SJSA1 (cell line): ENCODE measurements at regions not wholly inside any gene's neighbourhood (a gene's known extent, or its start where the extent isn't known, plus 50 kb on each side); places are given as distances from the start of the nearest gene placed in this dataset.
A peak's percentile ranks its signal among the peaks of the same experiment; 100 is the strongest.
"Not testable (repeated sequence)": the region's sequence is repeated elsewhere in the genome, so short reads cannot be mapped to it uniquely, and the experiment has no call there.

ENCODE experiments used
- DNase-seq, 2 experiments: peaks; one replicate each; pipeline ENCODE4 v3.0.0-alpha.2; 2015 to 2020; ENCODE audit warnings: low spot score in 2 of 2, low read depth in 1 of 2
- H3K27ac ChIP-seq: fragments of 250-450 bp; sonication (Bioruptor Pico); 2 replicates; pipeline ENCODE4 v1.5.1; 2020; ENCODE audit warnings: mild to moderate bottlenecking, moderate library complexity
- H3K27me3 ChIP-seq: fragments of 250-450 bp; sonication (Bioruptor Pico); replicated peaks from 2 replicates; pipeline ENCODE4 v1.5.1; 2020; ENCODE audit warnings: mild to moderate bottlenecking, moderate library complexity
- H3K36me3 ChIP-seq: fragments of 250-450 bp; sonication (Bioruptor Pico); 2 replicates; pipeline ENCODE4 v1.5.1; 2020; ENCODE audit warnings: mild to moderate bottlenecking
- H3K4me1 ChIP-seq: fragments of 250-450 bp; sonication (Bioruptor Pico); replicated peaks from 2 replicates; pipeline ENCODE4 v1.6.1; 2021; ENCODE audit warnings: mild to moderate bottlenecking
- H3K4me3 ChIP-seq: fragments of 250-450 bp; sonication (Bioruptor Pico); 2 replicates; pipeline ENCODE4 v1.5.1; 2020; ENCODE audit warnings: mild to moderate bottlenecking
- H3K9me3 ChIP-seq: fragments of 250-450 bp; sonication (Bioruptor Pico); replicated peaks from 2 replicates; pipeline ENCODE4 v1.5.1; 2020; ENCODE audit warnings: mild to moderate bottlenecking

GRCh38 chr2:129376426-129377077 is 602.9 kb upstream of the RAB6C start:
- Histone ChIP-seq H3K4me3 (no peak overlapping the region), H3K4me1 (no peaks in the 10 kb centered on the region), H3K27me3 (no peaks in the 10 kb centered on the region), H3K9me3 (no peaks in the 10 kb centered on the region), H3K27ac (no peak overlapping the region), H3K36me3 (no peaks in the 10 kb centered on the region)
- no peak for DNase-seq

DNA sequence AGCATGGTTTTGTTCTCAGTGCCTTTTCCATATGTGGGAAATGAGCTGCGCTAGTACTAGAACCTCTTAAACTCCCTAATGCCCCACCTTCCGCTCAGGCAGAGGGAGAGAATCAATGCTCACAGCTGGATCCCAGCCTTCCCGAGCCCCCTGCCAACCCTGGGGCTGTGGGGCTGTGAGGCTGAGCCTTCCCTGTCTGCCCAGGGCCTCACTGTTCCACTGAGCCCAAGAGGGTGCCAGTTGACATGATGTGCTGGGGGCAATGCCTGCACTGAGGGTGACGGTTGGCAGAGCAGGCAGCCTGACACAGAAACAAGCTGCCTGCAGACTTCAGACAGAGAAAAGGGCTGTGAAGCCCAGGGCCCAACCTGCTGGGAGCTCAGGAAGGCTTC is 602.4 kb upstream of the RAB6C start:
- Histone ChIP-seq H3K36me3 (no peaks in the 10 kb centered on the region), H3K9me3 (no peaks in the 10 kb centered on the region), H3K27me3 (no peaks in the 10 kb centered on the region), H3K4me3 (no peak overlapping the region), H3K4me1 (no peaks in the 10 kb centered on the region), H3K27ac (no peak overlapping the region)
- DNase-seq, result no peak

GRCh38 chr2:129378186-129378585 is 601.3 kb upstream of the RAB6C start:
- DNase-seq, result no peak
- Histone ChIP-seq H3K9me3 (no peaks in the 10 kb centered on the region), H3K4me1 (no peaks in the 10 kb centered on the region), H3K27me3 (no peaks in the 10 kb centered on the region), H3K4me3 (no peak overlapping the region), H3K27ac (no peak overlapping the region), H3K36me3 (no peaks in the 10 kb centered on the region)

DNA sequence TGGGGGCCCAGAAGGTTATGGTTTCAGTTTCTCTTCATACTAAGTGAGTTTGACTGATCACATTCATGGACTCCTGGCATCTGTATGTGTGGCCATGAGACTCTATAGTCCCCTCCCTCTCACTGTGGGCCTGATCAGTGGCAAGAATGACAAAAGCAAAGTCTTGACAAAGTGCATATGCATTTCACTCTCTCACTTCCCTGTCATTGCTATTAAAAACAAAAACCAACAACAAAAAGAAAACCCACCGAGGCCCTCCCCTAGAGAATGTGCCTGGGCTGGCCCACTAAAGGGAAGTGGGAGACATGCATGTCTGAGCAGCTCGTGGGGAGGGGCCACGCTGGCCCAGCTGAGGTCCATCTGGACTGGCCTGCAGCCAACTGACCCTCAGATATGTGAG is 600.1 kb upstream of the RAB6C start:
- Histone ChIP-seq H3K36me3 (no peaks in the 10 kb centered on the region), H3K4me1 (no peaks in the 10 kb centered on the region), H3K27me3 (no peaks in the 10 kb centered on the region), H3K4me3 (no peak overlapping the region), H3K27ac (no peak overlapping the region), H3K9me3 (no peaks in the 10 kb centered on the region)
- DNase-seq, result peak in 1 of 2 experiments; percentile 1

DNA sequence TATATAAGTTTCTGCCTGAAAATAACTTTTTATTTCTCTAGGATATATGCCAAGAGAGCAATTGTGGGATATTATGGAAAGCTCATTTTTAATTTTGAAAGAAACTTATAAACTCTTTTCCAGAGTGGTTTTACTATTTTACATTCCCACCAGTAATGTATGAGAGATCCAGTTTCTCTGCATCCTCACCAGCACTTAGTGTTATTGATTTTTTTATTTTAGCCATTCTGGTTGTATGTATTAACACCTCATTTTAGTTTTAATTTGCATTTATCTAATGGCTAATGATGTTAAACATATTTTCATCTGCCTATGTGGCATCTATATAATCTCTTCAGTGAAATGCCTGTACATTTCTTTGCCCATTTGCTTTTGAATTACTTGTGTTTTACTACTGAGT is 597.7 kb upstream of the RAB6C start:
- no peaks in the 10 kb centered on the region for H3K9me3 ChIP-seq
- H3K4me1 ChIP-seq, result no peaks in the 10 kb centered on the region
- no peak for DNase-seq
- H3K4me3 ChIP-seq, result no peak overlapping the region
- H3K27me3 ChIP-seq, result no peaks in the 10 kb centered on the region
- H3K36me3 ChIP-seq, result no peaks in the 10 kb centered on the region
- H3K27ac ChIP-seq, result no peak overlapping the region

GRCh38 chr2:129388870-129389269 is 590.6 kb upstream of the RAB6C start:
- Histone ChIP-seq H3K4me3 (no peak overlapping the region), H3K4me1 (no peaks in the 10 kb centered on the region), H3K36me3 (no peaks in the 10 kb centered on the region), H3K9me3 (no peaks in the 10 kb centered on the region), H3K27ac (no peak overlapping the region), H3K27me3 (no peaks in the 10 kb centered on the region)
- no peak for DNase-seq

GRCh38 chr2:129393816-129394215 is 585.6 kb upstream of the RAB6C start:
- no peak overlapping the region for H3K27ac ChIP-seq
- no peaks in the 10 kb centered on the region for H3K27me3 ChIP-seq
- no peaks in the 10 kb centered on the region for H3K36me3 ChIP-seq
- H3K4me3 ChIP-seq, result no peak overlapping the region
- DNase-seq, result no peak
- H3K9me3 ChIP-seq, result no peaks in the 10 kb centered on the region
- no peaks in the 10 kb centered on the region for H3K4me1 ChIP-seq

- Histone ChIP-seq H3K4me1 (no peaks in the 10 kb centered on the region), H3K4me3 (no peak overlapping the region), H3K9me3 (no peaks in the 10 kb centered on the region), H3K36me3 (no peaks in the 10 kb centered on the region), H3K27me3 (no peaks in the 10 kb centered on the region), H3K27ac (no peak overlapping the region)
- no peak for DNase-seq
Measured at GRCh38 chr2:129396980-129397599, 582.4 kb upstream of the RAB6C start.

- H3K27ac ChIP-seq, result no peak overlapping the region
- no peaks in the 10 kb centered on the region for H3K27me3 ChIP-seq
- H3K4me3 ChIP-seq, result no peak overlapping the region
- H3K4me1 ChIP-seq, result no peaks in the 10 kb centered on the region
- DNase-seq, result no peak
- H3K36me3 ChIP-seq, result no peaks in the 10 kb centered on the region
- H3K9me3 ChIP-seq, result no peaks in the 10 kb centered on the region
Measured at GRCh38 chr2:129400826-129401225, 578.6 kb upstream of the RAB6C start.

DNA sequence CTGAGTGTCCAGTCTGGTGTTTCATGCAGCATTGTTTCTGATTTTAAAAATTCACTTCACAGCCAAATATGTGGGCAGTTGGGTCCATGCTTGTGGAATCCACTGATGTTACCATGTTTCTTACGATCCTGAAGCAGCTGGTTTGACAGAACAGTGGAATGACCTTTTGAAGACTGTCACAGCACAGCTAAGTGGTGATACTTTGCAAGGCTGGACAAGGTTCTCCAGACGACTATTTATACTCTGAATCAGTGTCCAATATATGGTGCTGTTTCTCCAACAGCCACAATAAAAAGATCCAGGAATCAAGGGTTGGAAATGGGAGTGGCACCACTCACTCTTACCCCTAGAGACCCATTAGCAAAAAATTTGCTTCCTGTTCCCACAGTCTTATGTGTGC is 577.4 kb upstream of the RAB6C start:
- no peaks in the 10 kb centered on the region for H3K36me3 ChIP-seq
- no peak overlapping the region for H3K27ac ChIP-seq
- H3K27me3 ChIP-seq, result no peaks in the 10 kb centered on the region; the same call in 1 of the 2 replicates
- H3K4me3 ChIP-seq, result no peak overlapping the region
- H3K4me1 ChIP-seq, result no peaks in the 10 kb centered on the region
- H3K9me3 ChIP-seq, result no peaks in the 10 kb centered on the region
- DNase-seq, result no peak

DNA sequence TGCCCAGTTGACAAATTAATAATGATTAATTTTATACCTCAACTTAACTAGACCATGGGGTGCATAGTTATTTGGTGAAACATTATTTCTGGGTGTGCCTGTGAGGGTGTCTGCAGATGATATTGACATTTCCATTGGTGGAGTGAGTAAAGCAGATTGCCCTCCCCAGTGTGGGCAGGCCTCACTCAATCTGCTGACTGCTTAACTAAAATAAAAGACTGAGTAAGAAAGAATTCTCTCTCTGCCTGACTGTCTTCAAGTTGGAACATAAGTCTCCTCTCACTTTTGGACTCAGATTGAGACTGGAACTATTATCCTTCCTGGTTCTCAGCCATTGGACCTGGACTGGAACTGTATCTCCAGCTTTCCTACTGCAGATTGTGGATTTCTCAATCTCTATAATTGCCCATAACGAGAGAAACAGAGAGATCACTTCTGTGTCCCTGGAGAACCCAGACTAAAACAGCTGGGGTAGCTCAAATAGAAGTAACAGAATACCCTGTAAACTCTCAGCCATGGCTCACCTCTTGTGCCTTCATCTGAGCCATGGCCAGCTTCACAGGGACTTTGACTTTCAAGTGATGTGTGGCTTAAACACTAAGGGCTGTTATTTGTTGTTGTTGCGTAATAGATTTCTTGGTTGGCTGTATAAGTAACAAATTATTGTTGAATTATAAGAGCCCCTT is 575.3 kb upstream of the RAB6C start:
- Histone ChIP-seq H3K27ac (no peak overlapping the region), H3K4me3 (no peak overlapping the region), H3K4me1 (no peaks in the 10 kb centered on the region), H3K36me3 (no peaks in the 10 kb centered on the region), H3K27me3 (no peaks in the 10 kb centered on the region; the same call in 1 of the 2 replicates), H3K9me3 (no peaks in the 10 kb centered on the region)
- no peak for DNase-seq

- Histone ChIP-seq H3K27ac (no peak overlapping the region), H3K36me3 (no peaks in the 10 kb centered on the region), H3K27me3 (no peaks in the 10 kb centered on the region; the same call in 1 of the 2 replicates), H3K4me3 (no peak overlapping the region), H3K9me3 (no peaks in the 10 kb centered on the region), H3K4me1 (no peaks in the 10 kb centered on the region)
- DNase-seq, result no peak
Measured at GRCh38 chr2:129408570-129408969, 570.9 kb upstream of the RAB6C start.

DNA sequence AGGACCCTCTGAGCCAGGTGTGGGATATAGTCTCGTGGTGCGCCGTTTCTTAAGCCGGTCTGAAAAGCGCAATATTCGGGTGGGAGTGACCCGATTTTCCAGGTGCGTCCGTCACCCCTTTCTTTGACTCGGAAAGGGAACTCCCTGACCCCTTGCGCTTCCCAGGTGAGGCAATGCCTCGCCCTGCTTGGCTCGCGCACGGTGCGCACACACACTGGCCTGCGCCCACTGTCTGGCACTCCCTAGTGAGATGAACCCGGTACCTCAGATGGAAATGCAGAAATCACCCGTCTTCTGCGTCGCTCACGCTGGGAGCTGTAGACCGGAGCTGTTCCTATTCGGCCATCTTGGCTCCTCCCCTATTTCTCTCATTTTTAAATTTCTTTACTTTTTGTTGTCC is 562.4 kb upstream of the RAB6C start:
- not testable (repeated sequence) for DNase-seq, H3K27me3 ChIP-seq, H3K27ac ChIP-seq, H3K36me3 ChIP-seq, H3K4me1 ChIP-seq, H3K9me3 ChIP-seq, H3K4me3 ChIP-seq

- no peaks in the 10 kb centered on the region for H3K4me1 ChIP-seq
- H3K9me3 ChIP-seq, result no peaks in the 10 kb centered on the region
- H3K27me3 ChIP-seq, result no peaks in the 10 kb centered on the region
- no peak overlapping the region for H3K4me3 ChIP-seq
- no peak for DNase-seq
- H3K36me3 ChIP-seq, result no peaks in the 10 kb centered on the region
- no peak overlapping the region for H3K27ac ChIP-seq
Measured at GRCh38 chr2:129422028-129422427, 557.4 kb upstream of the RAB6C start.
